KMS-11 (cell line): ENCODE measurements at regions not wholly inside any gene's neighbourhood (a gene's known extent, or its start where the extent isn't known, plus 50 kb on each side); places are given as distances from the start of the nearest gene placed in this dataset.

Experiments used
- H2AFZ ChIP-seq: fragments of 200-600 bp; sonication (generic); 2 replicates; pipeline ENCODE4 v1.6.1; 2016; ENCODE audit warnings: antibody characterized with exemption, mixed run types, low read depth
- H3K27ac ChIP-seq: fragments of 200-600 bp; sonication (generic); 2 replicates; pipeline ENCODE4 v1.6.1; 2016; ENCODE audit warnings: mild to moderate bottlenecking, mixed run types
- H3K27me3 ChIP-seq: fragments of 200-600 bp; sonication (generic); 2 replicates; pipeline ENCODE4 v1.6.1; 2017; ENCODE audit warnings: mild to moderate bottlenecking, low read depth, mixed run types, moderate library complexity; ENCODE audit not compliant: insufficient read depth
- H3K36me3 ChIP-seq: fragments of 200-600 bp; sonication (generic); 2 replicates; pipeline ENCODE4 v1.6.1; 2017; ENCODE audit warnings: mild to moderate bottlenecking, mixed run types; ENCODE audit not compliant: insufficient read depth
- H3K4me1 ChIP-seq: fragments of 200-600 bp; sonication (generic); 2 replicates; pipeline ENCODE4 v1.6.1; 2016; ENCODE audit warnings: mild to moderate bottlenecking, low read depth, mixed run types; ENCODE audit not compliant: poor library complexity, severe bottlenecking
- H3K4me2 ChIP-seq: fragments of 200-600 bp; sonication (generic); 2 replicates; pipeline ENCODE4 v1.7.0; 2016; ENCODE audit warnings: mild to moderate bottlenecking, mixed run types
- H3K4me3 ChIP-seq: fragments of 200-600 bp; sonication (generic); IDR thresholded peaks from 2 replicates; pipeline ENCODE4 v1.6.1; 2017; ENCODE audit warnings: low read depth, low read length, mixed read lengths; ENCODE audit not compliant: insufficient read depth
- H3K79me2 ChIP-seq: fragments of 200-600 bp; sonication (generic); 2 replicates; pipeline ENCODE4 v1.6.1; 2016; ENCODE audit warnings: low read depth, mixed run types; ENCODE audit not compliant: insufficient read depth
- H3K9ac ChIP-seq: fragments of 200-600 bp; sonication (generic); 2 replicates; pipeline ENCODE4 v1.6.1; 2016; ENCODE audit warnings: mild to moderate bottlenecking, mixed run types
- H4K20me1 ChIP-seq: fragments of 200-600 bp; sonication (generic); 2 replicates; pipeline ENCODE4 v1.6.1; 2016; ENCODE audit warnings: mild to moderate bottlenecking, mixed run types; ENCODE audit not compliant: insufficient read depth
- TF ChIP-seq, protein P1 (sequence below): fragments of 200-600 bp; sonication (generic); conservative IDR thresholded peaks from 2 replicates; pipeline ENCODE4 v1.6.1; 2017; ENCODE audit warnings: low read depth, mild to moderate bottlenecking, antibody characterized with exemption, low read length, moderate library complexity, mixed read lengths

DNA sequence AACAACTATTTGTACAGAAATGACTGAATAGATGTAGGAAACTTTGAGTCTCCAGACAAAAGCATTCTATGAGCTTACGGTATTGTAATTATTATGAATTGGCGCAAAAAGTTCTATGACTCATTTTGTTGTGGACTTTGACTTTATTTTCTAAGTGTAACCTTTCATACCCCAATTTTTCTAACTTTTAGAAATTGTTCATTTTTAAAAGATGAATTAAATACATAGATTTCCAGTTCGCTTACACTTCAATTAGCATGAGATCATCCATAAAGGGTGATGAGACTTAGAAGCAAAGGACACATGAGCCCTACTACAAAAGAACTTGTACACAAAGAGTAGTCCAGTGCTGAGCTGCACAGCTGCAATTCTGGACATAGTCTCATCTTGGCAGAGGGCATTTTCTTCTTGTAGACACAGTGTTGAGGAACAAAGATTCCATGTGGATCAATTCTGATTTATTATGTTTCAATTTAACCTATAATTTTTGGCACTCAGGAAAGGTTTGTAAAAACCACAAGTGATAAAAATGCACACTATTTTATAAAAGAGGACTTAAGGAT is 431.1 kb downstream of the LRRIQ3 start:
- Histone ChIP-seq H3K36me3 (no peaks in the 10 kb centered on the region), H4K20me1 (no peaks in the 10 kb centered on the region), H2AFZ (no peak overlapping the region), H3K9ac (no peak overlapping the region), H3K27me3 (no peaks in the 10 kb centered on the region), H3K4me1 (no peaks in the 10 kb centered on the region), H3K79me2 (no peaks in the 10 kb centered on the region), H3K4me2 (no peak overlapping the region), H3K27ac (no peak overlapping the region), H3K4me3 (no peak overlapping the region)
- TF ChIP-seq, protein P1, sequence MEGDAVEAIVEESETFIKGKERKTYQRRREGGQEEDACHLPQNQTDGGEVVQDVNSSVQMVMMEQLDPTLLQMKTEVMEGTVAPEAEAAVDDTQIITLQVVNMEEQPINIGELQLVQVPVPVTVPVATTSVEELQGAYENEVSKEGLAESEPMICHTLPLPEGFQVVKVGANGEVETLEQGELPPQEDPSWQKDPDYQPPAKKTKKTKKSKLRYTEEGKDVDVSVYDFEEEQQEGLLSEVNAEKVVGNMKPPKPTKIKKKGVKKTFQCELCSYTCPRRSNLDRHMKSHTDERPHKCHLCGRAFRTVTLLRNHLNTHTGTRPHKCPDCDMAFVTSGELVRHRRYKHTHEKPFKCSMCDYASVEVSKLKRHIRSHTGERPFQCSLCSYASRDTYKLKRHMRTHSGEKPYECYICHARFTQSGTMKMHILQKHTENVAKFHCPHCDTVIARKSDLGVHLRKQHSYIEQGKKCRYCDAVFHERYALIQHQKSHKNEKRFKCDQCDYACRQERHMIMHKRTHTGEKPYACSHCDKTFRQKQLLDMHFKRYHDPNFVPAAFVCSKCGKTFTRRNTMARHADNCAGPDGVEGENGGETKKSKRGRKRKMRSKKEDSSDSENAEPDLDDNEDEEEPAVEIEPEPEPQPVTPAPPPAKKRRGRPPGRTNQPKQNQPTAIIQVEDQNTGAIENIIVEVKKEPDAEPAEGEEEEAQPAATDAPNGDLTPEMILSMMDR: no peak

DNA sequence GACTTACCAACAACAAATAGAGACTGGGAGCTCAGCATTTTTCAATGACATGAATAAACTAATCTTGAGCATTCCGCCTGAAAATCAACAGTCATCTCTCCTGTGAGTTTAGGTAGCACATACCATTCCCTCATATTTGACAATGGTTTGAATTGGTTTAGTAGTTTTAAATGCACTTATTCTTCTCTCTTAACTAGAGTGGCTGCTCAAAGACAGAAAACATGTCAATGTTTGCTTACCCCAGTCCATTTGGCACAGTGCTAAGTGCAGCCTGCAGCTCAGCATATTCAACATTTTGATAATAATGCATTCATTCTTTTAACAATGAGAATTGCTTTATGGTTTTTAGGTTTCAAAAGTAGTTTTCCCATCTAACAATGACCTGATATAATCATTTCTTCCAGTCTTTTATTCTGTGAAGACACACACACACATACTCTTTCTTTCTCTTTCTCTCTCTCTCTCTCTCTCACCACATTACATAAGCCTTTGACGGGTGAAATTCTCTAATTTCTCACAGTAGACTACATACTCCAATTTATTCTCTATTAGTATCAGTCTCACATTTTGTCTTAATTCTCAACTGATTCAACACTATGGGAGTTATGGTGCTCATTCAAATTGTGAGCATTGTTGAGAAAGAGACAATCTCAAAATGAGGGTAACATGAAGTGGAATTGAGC is 432.3 kb downstream of the LRRIQ3 start:
- Histone ChIP-seq H3K4me2 (no peak overlapping the region), H3K9ac (no peak overlapping the region), H2AFZ (no peak overlapping the region), H3K36me3 (no peaks in the 10 kb centered on the region), H4K20me1 (no peaks in the 10 kb centered on the region), H3K27ac (no peak overlapping the region), H3K4me3 (no peak overlapping the region), H3K79me2 (no peaks in the 10 kb centered on the region), H3K27me3 (no peaks in the 10 kb centered on the region), H3K4me1 (no peaks in the 10 kb centered on the region)
- TF ChIP-seq, protein P1: no peak

DNA sequence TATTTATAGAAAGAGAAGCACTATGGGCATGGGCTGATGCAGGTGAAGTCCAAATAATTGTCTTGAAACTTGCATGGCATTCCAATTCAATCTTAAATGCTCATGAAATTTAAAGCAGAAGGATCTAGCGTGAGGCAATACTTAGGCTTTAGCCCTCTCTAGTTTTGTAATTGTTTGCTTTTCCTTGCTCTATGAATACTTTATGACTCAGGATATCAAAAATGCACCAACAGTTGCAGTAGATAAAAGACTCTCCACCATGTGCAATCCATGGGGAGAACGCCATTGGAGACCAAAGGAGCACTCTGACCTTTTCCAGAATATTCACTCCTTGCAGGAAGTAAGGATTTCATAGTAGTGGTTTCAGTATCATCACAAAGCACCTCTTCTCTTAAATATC is 436.4 kb downstream of the LRRIQ3 start:
- H2AFZ ChIP-seq: no peak overlapping the region

DNA sequence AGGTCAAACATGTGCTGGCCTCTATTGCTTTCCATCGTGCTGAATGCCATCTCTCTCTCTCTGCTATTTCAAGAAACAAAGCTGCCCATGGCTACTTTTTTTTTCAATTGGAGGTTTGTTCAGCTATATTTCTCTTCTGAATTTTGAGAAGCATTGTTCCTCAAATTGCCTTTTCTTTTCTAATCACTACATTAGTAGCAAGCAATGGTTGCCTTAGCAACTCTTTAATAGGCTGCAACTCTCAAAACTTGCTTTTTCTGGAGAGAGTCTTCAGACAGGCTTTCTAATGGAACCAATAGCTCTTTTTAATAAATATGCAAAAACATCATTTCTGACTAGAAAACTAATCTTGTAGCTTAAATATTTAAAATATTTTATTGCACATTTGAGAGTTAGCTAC is 439.0 kb downstream of the LRRIQ3 start:
- Histone ChIP-seq H3K4me2 (no peak overlapping the region), H3K27me3 (no peaks in the 10 kb centered on the region), H4K20me1 (no peaks in the 10 kb centered on the region)

More for the DNA sequence above, 436.4 kb downstream of the LRRIQ3 start:
- no peaks in the 10 kb centered on the region for H3K36me3 ChIP-seq
- H4K20me1 ChIP-seq: no peaks in the 10 kb centered on the region
- no peaks in the 10 kb centered on the region for H3K4me1 ChIP-seq
- H3K4me2 ChIP-seq: no peak overlapping the region
- no peak overlapping the region for H3K9ac ChIP-seq
- no peaks in the 10 kb centered on the region for H3K27me3 ChIP-seq
- TF ChIP-seq, protein P1: no peak
- no peak overlapping the region for H3K4me3 ChIP-seq
- H3K27ac ChIP-seq: no peak overlapping the region
- H3K79me2 ChIP-seq: no peaks in the 10 kb centered on the region

More for the DNA sequence above, 439.0 kb downstream of the LRRIQ3 start:
- no peak overlapping the region for H3K27ac ChIP-seq
- TF ChIP-seq, protein P1: no peak
- H3K4me3 ChIP-seq: no peak overlapping the region
- no peaks in the 10 kb centered on the region for H3K36me3 ChIP-seq
- H2AFZ ChIP-seq: no peak overlapping the region
- no peak overlapping the region for H3K9ac ChIP-seq
- no peaks in the 10 kb centered on the region for H3K79me2 ChIP-seq
- H3K4me1 ChIP-seq: no peaks in the 10 kb centered on the region
